ENCODE measurements at regions not wholly inside any gene's neighbourhood (a gene's known extent, or its start where the extent isn't known, plus 50 kb on each side); places are given as distances from the start of the nearest gene placed in this dataset.

DNA sequence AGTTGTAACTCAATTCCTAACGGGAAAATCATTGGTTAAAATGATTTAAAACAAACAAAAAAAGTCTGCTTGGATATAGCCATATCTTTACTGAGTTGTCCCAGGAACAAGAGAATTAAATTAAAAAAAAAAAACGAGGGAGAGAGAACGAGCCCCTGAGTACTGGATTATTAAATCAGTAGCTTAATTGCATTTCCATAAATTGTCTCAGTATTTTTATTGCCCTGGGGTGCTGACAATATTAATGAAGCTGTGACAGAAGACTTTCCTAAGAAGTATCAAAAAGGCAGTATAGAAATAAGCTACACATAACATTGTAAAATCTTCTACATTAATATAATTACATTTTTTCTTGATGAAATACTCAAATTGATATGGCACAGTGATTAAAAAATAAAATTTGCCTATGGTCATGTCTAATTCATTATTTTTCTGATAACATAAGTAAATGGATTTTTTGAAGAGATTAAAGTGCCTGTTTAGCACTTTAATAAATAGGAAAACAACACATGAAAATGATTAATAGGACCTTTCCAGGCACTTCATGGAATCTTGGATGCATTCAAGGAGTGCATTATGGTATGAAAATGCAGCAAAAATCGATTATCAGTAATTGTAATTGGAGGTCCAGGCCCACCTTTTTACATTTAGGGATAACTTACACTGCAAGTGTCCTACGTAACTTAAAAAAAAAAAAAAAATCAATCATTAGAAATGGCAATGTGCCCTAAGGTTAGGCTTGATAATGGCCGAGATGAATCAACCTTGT is 2233.4 kb downstream of the ARAP2 start:
- DNase-seq: no peak

DNA sequence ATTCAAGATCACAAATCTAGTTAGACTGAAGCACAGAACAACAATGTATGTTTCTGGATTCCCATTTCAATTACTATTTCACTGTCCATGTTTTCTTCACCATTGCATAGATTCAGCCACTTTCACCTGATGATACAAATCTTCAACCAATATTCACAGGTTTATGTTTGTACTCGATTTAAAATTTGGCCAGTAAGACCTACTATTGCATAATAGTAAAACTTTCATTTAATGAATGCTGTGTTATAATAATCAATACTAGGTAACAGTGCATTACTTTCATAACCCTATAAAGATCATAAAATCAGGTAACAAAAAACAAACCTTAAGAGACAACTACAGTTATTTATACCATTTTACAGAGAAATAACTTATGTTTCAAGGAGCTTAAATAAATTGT is 2209.1 kb downstream of the ARAP2 start:
- DNase-seq: no peak

DNA sequence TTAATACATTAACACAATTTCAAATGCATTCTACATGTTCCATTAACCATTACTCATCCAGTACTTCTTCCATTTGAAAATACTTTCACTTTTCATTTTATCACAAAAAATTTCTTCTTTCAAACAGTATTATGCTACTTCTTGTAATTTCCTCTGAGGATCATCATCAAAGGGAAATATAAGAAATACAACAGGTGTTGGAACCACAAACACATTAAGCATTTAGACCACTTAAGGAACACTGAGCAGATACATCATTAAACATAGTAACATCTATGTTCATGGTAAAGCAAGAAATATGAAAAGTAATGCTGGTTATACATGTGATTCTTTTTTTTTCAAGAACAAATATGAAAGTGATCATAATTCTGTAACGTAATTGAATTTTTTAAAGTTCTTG is 2207.0 kb downstream of the ARAP2 start:
- no peak for DNase-seq

DNA sequence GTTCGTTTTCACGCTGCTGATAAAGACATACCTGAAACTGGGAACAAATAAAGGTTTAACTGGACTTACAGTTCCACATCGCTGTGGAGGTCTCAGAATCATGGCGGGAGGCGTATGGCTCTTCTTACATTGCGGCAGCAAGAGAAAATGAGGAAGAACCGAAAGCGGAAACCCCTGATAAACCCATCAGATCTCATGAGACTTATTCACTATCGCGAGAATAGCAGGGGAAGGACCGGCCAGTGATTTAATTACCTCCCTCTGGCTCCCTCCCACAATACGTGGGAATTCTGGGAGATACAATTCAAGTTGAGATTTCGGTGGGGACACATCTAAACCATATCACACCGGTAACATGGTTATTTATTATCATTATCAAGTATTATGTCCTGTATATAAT is 2204.5 kb downstream of the ARAP2 start:
- no peak for DNase-seq

DNA sequence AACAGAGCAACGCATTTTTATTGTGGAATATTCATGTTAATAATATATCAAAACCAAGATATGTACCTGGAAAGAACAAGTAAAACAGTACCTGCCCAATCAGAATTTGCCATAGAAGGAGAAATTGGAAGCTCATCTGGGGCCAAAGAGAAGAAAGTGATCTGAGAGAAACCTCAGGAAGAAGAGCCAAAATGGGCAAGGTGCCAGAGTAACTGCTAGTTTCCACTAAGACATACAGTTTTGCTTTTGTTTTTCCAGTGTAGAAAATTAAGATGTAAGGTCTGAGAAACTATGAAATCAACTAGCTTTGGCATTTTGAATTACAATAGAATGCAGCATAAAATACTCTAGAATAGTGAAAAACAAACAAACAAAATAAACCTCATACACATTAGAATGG is 2201.2 kb downstream of the ARAP2 start:
- no peak for DNase-seq

DNA sequence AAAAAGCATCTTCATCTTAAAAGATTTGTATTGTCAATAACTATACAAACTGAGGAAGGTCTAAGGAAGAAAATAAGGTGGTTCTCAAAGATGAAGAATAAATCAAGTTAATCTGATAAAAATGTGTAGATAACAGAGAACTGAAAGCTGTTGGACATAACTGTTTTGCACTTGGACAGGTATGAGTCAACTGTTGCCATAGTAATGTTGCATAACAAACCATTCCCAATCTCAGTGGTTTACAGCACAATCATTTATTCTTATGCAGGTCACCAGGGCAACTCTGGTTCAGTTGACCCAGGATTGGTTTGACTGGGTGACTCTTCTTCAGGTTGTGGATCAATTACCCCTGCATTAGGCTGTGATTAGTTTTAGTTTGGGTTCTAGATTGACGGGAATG is 2197.7 kb downstream of the ARAP2 start:
- no peak for DNase-seq

DNA sequence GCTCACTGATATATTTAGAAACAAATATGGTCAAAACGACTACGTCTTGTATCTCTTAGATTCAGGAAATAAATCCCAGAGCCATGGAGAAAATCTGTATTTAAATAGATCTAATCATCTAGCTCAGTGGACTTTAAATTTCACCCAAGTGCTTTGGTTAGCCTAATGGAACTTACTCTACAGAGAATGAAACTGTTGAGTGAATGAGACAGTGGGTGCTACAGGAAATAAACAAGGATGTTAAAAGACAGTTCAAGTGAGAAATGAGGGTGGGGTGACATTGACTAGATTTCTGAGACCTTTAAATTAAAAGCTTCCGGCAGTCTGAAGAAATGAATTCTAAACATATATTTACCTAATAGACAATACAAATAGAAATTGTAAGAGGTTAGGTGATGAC is 2197.0 kb downstream of the ARAP2 start:
- no peak for DNase-seq

DNA sequence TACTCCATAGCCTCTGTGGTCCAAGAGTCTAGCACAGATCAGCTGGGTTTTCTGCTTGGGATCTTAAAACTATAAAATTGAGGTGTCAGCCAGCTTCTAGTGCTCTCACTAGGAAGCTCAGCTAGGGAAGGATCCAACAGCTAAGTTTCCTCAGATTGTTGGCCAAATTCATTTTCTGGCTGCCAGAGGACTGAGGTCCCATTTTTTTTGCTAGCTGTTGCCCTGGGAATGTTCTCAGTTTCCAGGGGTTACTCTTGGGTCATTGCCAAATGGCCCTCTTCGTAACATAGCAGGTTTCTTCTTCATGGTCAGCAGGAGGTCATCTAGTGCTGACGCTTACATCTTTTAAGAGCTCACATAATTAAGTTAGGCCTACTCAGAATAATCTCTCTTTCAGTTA is 2178.2 kb downstream of the ARAP2 start:
- DNase-seq: no peak

DNA sequence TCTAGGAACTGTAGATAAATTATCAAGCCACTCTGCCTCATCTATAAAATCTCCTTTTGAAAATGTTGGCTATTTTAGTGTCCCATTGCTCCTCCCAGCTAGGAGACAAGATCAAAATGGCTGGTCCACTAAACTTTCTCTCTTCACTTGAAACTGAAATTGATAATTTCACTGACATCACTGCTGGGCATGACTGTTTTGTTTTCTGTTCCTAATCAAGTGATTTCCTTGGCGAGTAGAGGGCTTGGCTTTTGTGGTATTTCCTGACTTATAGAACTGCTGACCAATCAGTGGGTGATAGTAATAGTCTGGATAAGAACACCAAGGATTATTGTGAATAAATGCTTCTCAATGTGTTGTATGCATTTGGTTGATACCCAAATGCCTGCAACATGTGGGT is 2152.9 kb downstream of the ARAP2 start:
- DNase-seq: no peak

DNA sequence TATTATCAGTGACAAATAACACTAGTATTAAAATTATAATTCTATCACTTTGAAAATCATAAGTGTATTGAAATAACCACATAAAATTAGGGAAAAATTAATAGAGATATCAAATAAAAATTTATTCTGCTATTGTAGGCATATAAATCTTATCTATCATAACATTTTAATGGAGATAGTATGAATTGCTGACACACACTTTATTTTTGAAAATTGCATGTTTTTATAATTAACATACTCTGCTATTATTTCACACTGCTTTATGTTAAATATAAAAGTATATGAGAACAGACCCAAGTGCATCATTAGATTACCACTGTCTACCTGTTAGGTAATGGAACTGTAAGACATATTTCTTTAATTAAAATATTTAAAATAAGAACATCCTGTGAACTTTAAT is 2150.2 kb downstream of the ARAP2 start:
- no peak for DNase-seq

DNA sequence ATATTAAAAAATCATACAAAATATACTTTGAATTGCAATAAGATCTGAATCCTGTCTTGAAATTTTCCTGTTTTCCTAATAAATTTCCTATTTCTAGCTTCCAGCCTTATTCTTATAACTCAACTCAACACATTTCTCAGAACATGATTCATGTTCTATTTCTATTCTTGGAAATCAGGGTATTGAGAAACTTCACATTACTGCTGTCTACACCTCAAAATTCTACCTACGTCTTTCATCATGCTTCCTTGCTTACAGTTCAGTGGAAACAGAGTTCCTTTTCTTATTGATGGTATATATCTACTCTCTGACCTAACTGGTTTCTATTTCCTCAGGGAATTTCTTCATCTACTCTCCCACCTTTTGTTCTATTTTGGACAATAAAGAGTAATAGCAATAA is 2139.0 kb downstream of the ARAP2 start:
- no peak for DNase-seq

DNA sequence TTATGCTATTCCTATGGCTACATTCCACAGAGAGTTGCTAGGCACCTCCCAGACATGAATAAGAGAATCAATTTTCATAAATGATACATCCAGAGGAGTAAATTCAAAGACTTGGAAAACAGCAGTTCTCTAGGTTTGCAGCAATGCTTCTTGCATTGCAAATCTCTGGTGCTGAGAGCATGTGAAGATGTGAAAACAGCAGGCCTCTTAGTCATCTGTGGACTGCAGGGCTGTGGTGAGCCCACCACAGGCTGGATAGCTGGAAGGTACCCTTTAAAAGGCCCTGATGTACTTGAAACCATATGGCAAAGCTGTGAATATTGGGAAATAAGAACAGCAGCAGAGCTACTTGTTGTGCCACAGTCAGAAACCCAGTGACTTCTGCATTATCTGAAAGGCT is 2135.9 kb downstream of the ARAP2 start:
- no peak for DNase-seq

DNA sequence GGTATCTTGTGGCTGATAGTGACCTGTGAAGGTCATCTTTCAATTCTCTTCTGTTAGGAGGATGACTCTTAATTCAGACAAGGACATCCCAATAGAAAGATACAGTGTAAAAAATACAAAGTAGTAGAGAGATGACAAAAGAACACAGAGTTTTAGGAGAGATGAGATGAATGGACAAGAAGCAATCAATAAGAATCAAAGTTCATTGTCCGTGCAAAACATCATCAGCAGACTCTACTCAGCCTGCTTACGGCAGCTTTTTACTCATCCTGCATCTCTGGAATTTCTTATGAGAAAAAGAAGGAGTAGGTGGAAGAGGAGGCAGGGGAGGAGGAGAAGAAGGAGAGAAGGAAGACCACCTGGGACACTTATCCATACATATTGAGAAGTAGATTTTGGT is 2131.7 kb downstream of the ARAP2 start:
- no peak for DNase-seq

DNA sequence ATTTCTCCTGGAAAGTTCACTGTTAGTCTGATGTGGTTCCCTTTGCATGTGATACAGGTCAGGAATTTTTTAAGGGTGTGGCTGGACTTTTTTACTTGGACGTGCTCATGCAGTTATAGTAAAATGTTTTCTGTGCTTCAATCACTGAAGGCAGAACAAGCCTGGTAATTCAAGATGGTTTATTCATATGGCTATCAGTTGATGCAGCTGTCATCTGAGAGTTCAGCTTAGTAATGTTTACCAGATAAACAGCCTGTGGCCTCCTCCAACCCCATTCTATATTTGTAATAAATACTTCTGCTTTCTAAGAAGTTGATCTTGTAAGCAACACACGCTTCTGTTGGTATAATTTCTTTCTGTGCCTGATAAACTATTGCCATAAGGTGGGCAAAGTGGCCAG is 2105.9 kb downstream of the ARAP2 start:
- DNase-seq: no peak

DNA sequence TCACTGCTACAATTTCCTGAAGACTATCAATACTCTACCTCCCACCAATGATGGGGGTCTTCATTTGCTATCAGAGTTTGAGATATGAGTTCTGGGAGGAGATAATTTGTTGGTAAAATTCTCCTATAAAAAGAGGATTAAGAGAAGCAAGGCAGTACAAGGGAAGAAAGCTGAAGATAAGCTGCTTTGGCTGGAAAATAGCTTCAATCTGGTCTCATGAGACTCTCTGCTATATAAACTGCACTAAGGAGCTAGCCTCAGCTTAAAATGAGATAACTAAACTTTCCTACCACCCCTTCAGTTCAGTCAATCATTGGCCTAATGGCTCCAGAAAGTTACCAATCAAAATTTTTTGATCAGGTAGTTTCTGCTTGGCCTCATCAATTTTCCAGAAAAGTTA is 2105.0 kb downstream of the ARAP2 start:
- no peak for DNase-seq

DNA sequence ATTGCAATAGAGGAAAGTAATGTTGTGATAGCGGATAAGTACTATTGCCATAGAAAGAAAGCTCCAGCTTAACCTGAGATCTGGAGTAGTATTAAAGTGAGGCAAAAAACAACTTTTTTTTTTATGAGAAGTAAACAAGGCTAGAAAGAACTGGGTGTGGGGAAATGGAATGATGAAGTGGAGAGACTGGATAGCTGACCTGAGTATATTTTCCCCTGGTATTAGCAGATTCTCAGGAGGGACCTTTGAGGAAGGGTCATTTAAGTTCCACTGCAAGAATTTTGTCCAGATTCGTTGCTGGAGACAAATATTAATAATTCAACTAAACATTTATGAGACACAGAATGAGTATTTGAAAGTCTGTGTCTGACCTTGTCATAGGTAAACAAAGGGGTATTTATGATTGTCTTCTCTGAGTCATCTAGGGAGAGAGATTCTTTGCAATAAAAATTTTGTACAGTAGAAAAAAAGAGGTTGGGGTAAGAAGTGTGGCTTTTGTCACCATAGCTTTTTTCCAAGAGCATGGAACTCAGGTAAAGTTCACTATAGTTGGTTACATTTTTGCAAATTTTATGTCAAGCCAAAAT is 2095.9 kb downstream of the ARAP2 start:
- no peak for DNase-seq

DNA sequence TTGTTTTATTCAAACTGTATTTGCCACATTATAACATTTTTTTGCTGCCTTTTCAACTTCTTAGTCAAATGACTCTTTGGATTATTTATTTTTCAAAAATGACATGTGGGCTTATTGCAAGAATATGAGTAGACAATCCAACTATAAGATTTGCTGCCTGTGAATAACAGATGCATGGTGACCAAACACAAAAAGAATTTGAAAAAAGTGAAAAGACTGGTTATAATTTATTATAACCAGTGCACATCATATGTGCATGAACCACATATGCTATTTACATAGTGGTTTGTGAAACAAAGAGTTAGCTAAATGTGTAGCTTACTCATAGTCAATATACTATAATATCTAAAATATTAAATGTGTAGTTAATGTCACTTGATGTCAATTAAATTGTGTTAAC is 2086.8 kb downstream of the ARAP2 start:
- DNase-seq: no peak

DNA sequence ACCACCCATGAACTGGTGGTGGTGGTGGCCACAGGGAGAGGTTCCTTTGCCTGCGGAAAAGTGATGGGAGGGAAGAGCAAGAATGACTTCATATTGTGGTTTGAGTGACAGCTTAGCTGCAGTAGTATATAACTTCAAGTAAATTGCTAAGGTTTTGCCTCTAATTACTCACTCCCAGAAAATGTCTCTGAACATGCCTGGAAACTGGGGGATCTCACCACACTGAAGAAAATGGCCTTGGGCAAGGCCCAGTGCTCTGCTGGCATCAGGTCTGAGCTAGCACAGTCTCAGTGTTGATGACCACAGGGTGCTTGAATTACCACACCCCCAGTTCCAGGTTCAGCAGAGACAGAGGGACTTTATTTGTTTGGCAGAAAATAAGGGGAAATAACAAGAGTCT is 2085.4 kb downstream of the ARAP2 start:
- DNase-seq: no peak

DNA sequence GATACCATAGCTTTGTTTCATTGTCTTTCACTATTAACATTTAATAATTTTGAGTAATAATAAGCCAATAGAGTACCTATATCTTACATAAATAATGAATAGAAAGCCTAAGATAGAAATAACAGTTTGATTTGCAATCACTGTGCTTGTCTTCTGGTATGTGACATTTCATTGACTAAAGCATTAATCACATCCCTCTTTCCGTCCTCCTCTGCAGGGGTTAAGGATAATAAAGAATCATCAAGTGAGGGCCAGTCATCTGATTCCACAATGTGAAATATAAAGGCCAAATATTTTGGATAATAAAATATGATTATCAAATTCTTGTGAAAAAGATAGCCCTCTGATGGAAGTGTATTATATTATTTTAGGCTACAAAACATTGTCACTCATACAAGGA is 2073.4 kb downstream of the ARAP2 start:
- no peak for DNase-seq

DNA sequence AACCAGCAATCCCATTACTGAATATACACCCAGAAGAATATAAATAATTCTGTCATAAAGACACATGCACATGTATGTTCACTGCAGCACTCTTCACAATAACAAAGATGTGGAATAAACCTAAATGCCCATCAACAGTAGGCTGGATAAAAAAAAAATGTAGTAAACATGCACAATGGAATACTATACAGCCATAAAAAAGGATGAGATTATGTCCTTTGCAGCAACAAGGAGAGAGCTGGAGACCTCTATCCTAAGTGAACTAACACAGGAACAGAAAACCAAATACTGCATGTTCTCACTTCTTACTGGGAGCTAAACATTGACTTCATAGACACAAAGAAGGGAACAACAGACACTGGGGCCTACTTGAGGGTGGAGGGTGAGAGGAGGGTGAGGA is 2067.7 kb downstream of the ARAP2 start:
- no peak for DNase-seq

DNA sequence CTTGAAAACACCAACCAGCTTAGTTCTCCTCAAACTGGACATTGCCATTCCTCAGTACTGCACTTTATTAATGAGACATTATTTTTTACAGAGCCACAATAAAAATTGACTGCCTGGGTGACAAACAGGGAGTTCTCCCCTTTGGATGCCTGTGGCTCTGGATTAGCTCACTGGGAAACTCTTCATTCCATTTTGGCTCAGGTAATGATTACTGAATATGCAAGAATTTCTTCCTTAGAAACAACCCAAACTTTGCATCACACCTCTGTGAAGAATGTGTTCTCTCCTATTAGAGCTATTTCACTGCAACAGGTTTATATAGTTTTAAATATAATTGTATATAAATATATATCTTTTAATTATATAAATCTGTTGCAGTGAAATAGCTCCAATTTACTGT is 2065.8 kb downstream of the ARAP2 start:
- no peak for DNase-seq

DNA sequence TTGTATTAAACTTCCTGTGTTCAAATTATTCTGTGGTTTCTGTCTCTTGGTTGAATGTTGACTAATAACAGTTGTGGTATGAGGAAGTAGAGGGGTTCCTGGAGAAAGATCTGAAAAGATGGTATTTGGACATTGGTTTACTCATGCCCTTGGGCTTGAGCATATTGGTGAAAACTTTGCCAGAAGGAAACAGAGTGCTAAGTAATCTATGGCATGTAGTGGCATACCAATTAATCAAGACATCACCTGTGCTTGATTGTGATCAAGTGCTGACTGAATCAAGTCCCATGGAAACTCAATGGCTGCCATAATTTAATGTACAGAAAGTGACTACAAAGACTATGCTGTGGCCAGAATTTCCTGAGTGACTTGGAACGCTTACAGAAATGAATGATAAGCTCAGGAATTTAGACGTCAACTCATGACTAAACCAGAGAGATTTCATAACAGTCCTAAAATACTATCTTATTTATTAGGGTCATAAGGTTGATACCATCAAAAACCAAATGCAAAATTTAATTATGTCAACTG is 2062.9 kb downstream of the ARAP2 start:
- DNase-seq: no peak

DNA sequence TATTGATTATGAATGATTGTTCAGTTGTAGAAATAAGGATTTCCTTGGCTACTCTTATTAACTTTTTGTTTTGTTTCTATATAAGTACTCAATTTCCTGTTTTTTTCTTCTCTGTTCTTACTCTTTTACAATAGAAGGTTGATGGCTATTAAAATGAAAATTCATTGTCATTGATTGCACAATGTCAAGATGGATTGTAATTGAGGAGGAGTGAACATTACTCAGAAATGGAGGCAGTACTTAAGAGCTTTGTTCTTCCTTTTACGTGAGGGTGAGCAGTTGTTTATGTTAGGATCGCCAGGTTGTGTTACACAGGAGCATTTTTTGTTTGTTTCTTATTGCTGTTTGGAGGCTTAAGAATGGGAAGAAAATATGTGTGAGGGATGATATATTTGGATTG is 2062.4 kb downstream of the ARAP2 start:
- no peak for DNase-seq

DNA sequence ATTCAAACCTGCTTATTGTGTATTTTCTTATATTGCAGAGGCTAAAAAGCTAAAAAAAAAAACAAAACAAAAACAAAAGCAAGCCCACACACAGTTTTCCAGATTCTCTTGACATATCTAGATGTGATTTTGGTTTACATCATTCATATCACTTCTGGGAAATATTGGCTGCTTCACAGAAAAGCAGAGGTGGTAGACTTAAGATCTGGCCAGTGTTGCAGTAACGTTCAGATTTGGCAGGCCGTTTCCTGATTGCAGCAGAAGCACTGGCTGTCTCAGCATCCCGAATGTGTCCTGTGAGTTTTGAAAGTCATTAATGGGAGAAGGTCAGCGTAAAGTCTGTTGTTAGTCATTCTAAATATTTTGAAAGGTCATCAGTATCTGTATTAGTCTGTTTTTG is 2062.0 kb downstream of the ARAP2 start:
- DNase-seq: no peak

DNA sequence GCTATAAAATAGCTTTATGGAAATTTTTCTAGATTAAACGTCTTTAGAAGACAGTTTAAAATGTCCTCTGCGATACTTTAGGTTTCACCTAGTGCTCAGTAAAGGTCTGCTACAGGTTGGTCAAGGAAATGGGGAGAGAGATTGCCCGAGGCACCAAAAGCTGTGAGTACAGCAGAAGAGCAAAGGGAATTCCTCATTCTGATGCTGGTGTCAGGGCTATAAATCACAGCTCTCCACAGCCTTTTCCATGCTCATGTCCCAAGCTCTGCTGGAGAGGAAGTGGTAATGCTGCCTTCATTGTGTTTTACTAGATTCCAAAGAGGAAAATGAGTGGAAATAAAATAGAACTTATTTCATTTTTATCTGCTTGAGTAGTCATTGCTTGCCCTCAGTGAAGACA is 2060.4 kb downstream of the ARAP2 start:
- DNase-seq: no peak

All from left hindlimb (tissue), 1 donor.